Jurkat, Clone E6-1 (cell line): ENCODE measurements at regions not wholly inside any gene's neighbourhood (a gene's known extent, or its start where the extent isn't known, plus 50 kb on each side); places are given as distances from the start of the nearest gene placed in this dataset.
"Not testable (repeated sequence)": the region's sequence is repeated elsewhere in the genome, so short reads cannot be mapped to it uniquely, and the experiment has no call there.

Experiments
- DNase-seq: peaks from one replicate; pipeline ENCODE4 v3.0.0-alpha.2; 2011; ENCODE audit warnings: low read depth, low spot score
- H3K4me3 ChIP-seq: 2 replicates; pipeline ENCODE4 v1.5.1; 2011; ENCODE audit warnings: mild to moderate bottlenecking, low read length, control low read depth, moderate library complexity

DNA sequence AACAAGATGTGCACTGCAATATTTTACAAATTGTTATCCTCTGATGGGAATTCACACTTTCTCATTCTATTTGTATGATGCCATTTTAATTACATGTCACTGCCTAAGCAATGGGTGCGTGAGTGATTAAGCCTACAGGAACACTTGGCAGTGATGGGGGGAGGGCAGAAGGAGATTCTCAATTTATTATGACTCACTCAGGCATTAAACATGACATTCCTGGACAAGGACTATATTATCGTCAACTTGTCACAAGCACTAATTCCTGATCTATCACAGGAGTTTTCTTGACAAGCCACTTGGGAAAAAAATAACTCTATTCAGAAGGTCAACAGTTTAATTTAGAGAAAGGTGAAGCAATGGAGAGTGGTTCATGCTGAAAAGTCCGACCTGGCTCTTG lies 556.8 kb downstream of the NSUN3 start:
- DNase-seq, result no peak

DNA sequence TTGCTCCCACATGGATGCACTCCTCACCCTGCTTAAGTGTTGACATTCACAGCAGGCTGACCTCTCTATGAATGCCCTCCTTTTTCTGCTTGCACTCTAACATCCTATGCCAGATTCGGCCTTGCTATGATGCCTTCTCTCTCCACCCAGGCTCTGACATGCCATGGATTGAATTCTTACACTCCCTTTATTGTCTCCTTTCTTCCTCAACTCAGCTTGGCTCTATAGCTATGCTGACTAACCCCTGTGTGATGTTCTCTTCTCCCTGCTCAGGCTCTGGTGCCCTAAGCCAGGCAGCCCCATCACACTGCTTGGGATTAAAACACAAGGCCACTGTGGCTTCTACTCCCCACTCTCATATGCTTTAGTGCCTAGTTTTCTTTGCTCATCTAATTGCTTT lies 563.7 kb downstream of the NSUN3 start:
- H3K4me3 ChIP-seq, result no peak overlapping the region
- DNase-seq, result no peak

More for the DNA sequence above, 556.8 kb downstream of the NSUN3 start:
- H3K4me3 ChIP-seq, result no peak overlapping the region

DNA sequence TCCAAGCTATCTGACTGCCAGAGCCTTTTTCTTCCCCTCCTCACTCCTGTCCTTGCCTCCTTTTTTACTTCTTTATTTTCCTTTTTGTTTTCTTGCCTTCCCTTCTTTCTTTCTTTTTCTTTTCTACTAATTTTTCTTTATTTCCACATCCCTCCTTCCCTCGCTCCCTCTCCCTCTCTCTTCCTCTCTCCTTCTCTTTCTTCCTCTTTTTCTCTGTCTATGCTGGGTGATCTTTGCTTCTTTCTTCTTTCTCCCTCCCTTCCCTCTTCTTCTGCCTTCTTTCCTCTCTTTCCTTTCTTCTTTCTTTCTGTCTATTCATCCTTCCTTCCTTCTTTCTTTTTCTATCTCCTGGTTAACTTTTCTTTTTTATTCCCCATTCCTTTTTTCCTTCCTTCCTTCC lies 564.8 kb downstream of the NSUN3 start:
- DNase-seq, result no peak

DNA sequence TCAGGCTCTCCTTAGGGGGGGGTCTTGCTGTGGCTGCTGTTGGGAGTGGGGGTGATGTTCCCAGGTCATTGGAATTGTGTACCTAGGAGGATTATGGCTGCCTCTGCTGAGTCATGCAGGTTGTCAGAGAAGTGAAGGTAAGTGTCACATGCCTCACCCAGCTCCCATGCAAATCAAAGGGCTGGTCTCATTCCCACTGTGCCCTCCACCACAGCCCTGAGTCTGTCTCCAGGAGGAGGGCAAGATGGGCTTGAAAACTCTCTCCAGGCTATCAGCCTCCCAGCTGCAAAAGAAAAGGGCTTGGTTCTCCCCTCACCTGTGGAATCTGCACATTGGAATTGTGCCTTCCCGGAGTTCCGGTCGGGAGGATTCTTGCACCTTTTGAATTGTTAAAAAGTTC lies 580.5 kb downstream of the NSUN3 start:
- DNase-seq, result no peak
- H3K4me3 ChIP-seq, result no peak overlapping the region

More for the DNA sequence above, 564.8 kb downstream of the NSUN3 start:
- no peak overlapping the region for H3K4me3 ChIP-seq

DNA sequence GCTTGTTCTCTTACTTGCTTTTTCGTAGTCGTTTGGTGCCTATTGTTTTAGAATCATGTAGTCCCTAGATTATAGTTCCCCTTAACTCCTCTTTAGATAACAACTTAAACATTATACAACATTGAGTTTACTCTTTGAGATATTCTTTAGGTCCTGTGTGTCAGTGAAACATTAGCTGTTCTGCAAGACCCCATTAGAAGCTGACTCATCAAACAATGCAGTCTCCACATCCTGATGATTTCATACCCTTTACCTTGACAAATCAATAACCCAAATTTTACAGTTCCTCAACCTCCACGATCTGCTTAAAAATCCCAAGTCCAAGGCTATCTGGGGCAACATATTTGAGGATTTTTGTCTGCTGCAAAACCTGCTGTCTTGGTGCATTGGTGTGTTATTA lies 582.9 kb downstream of the NSUN3 start:
- no peak overlapping the region for H3K4me3 ChIP-seq
- DNase-seq, result no peak

DNA sequence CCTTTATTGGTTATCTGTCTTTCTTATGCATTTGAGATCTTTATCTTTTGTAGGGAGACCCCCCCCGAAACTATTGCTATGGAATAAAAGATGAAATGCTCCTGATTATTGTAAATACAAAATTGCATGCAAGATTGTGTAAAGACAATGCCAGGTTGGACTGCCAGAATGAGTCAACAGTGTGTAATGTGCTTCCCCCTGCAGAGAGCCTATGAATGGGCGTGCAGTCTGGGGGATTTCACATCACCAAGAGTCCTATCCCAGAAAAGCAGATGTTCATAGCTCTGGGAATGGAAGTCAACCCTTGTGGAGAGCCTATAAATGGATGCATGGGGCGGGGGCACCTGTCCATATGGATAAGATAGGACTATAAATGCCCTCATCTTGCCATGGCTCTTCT lies 584.3 kb downstream of the NSUN3 start:
- H3K4me3 ChIP-seq, result no peak overlapping the region
- no peak for DNase-seq

DNA sequence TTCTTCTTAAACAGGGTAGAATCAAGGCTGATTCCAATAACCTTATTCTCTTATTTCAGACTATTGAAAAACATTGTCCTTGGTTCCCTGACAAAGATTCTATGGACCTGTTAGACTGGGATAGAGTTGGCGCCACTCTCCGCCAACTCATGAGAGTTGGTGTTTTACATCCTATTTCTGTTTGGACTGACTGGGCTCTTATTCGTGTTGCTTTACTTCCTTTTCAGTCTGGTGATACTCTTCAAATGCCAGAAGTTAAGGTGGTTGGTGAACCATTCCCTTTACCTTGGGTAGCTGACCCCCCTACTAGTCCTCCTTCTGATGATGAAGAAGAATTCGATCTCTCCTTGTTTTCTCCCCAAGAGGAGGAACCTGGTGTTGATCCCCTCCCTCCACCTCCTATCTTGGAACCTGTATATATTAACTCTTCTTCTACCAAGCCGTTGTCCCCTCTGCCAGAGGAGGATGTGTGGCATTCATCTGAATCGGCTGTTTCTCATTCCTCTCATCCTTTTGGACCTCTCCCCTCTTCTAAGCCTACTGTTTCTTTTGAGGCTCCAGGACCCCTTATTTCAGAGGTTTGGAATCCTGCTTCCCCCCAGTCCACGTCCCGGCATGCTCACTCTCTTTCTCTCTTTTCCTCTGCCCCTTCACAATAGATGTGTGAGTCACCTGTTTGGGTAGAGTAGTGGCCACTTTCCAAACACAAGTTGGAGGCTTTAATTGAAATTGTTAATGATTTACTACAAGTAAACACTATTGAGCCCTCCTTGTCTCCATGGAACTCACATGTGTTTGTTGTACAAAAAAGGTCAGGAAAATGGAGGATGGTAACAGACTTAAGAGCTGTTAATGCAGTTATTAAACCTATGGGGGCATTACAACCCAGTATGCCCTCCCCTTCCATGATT lies 585.7 kb downstream of the NSUN3 start:
- DNase-seq, H3K4me3 ChIP-seq: not testable (repeated sequence)

DNA sequence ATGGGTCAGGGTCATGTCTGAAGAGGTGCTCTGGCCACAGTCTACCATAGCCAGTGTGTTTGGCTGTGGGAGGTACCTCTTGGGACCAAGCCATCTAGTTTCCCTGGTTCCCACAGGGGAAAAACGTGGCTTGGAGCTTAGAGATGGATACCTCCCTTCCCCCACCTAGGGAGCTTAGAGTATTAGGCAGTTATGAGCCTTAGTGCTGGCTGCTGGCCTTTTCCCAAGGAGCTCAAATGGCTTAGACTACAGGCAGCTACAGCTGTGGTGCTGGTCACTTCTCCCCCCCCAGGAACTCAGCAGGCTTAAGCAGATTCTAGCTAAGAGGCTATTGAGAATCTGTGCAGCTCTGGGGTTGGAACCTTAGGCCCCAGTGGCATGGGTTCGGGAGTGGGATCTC lies 591.2 kb downstream of the NSUN3 start:
- H3K4me3 ChIP-seq, result no peak overlapping the region
- no peak for DNase-seq

DNA sequence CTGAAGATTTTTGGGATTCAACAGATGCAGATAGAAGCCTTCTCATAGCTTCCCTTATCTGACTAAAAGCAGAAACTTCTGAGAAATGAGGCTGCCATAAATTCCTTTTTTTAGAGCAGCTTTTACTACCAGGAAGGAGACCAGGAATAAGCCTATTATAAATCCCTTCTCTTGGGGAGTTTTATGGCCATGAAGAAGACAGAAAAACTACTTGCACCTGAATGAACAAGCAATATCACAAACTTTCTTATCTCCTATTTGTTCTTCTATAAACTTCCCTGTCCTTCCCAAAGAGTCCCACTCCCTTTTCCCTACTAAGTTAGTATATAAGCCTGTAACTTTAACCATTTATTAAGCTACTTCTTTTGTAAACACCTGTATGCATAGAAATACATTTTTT lies 603.1 kb downstream of the NSUN3 start:
- H3K4me3 ChIP-seq, result no peak overlapping the region
- DNase-seq, result no peak

DNA sequence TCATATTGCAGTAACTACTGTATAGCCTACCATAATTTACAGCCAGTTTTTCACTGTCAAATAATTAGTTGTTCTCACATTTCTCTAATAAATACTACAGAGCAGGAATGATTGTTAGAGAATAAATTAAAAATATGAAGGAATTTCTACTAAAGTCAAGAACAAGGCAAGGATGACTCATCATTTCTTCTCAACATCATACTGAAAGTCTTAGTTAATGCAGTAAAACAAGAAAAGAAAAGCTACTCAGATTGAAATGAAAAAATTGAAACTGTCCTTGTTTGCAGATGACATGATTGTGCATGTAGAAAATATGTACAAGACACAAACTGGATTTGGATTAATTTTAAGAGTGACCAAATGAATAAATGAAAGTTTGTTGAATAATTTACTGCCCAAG lies 608.2 kb downstream of the NSUN3 start:
- DNase-seq, result no peak
- H3K4me3 ChIP-seq, result no peak overlapping the region

DNA sequence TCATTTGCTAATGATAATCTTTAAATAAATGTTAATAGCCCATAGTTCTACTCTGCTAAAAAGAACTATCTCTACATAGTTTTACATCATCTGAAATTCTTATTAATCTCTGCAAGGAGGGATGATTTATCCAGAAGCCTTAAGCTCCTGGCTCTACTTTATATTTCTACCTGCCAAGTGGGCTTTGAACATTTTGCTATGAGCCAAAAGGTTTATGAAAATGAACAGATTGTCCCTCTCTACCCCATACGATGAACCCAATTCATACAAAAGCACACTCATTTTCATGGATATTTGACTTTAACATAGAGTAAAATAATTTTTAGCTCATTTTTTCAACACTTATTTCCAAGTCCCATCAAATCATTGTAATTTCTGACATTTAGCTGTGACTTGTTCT lies 611.0 kb downstream of the NSUN3 start:
- no peak for DNase-seq
- no peak overlapping the region for H3K4me3 ChIP-seq

DNA sequence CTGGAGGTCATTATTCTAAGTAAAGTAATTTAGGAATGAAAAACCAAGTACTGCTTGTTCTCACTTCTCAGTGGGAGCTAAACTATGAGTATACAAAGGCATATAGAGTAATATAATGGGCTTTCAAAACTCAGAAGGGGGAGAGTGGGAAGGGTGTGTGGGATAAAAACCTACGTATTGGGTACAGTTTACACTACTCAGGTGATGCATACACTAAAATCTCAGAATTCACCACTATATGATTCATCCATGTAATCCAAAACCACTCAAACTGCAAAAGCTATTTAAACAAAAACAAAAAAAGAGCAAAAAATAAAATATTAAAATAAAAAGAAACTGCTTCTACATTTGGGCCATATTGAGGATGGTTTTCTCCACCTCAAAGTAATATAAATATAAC lies 623.3 kb downstream of the NSUN3 start:
- DNase-seq, result no peak
- H3K4me3 ChIP-seq, result no peak overlapping the region

DNA sequence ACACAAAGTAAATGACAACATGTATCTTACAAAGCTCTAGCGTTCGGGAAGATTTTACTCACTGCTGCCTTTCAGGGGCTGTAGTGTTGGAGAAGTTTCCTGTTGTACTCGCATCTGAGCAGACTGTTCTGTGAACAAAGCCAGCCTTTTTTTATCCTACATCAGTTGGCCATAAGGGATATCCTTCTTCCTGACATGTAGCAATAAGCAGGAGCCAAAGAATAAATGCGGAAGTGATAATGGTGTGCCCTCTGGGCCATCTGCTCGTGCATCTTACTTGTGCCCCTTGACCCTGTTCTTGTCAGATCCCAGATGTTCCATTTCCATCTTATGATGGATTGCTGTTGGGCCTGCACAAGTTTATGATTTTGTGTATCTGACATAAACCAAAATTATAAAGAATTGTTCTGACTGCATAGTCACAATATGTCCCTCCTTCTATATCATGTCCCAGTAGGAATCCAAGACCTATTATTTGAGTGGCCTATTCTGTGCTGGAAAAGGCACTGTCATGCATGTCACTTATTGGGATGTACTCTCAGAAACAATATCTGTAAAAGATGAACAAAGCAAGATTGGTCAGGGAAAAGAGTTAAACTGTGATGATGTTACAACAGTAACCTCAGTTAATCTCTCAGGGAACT lies 631.3 kb downstream of the NSUN3 start:
- H3K4me3 ChIP-seq, result no peak overlapping the region
- DNase-seq, result no peak

DNA sequence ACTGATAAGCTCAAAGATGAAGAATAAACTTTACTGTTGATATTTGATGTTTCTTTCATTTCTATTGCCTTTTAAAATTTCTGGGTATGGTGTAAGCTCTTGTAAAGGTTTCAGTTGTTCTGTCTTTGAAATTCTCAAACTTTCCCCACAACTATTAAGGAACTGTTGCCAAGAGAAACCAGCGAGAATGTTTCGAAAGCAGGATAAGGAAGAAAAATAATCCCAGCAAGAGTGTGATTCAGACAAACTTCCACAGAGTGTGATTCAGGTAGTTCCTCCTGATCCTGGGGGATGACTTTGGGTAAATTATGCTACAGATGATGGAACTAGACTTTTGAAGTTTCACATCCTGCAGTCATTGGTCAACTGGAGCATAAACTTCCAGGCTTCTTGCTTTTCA lies 632.0 kb downstream of the NSUN3 start:
- no peak for DNase-seq

DNA sequence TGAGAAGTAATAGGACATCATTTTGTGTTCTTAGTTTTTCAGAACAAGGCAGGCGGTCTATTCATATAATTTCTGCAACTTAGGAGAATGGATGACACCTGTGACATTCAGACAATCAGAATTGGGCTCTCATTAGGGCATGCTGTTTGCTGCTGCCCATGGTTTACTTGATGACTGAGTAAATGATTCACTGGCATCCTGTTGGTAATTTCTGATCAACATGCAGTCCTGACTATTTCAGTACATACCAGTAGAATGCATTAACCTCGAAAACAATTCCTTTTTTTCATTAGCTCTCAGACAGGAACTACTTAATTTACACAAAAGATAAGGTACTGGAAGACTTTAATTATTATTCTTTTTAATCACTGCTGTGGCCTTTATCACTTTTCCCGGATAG lies 641.6 kb downstream of the NSUN3 start:
- DNase-seq, result no peak
- no peak overlapping the region for H3K4me3 ChIP-seq

More for the DNA sequence above, 632.0 kb downstream of the NSUN3 start:
- H3K4me3 ChIP-seq, result no peak overlapping the region

DNA sequence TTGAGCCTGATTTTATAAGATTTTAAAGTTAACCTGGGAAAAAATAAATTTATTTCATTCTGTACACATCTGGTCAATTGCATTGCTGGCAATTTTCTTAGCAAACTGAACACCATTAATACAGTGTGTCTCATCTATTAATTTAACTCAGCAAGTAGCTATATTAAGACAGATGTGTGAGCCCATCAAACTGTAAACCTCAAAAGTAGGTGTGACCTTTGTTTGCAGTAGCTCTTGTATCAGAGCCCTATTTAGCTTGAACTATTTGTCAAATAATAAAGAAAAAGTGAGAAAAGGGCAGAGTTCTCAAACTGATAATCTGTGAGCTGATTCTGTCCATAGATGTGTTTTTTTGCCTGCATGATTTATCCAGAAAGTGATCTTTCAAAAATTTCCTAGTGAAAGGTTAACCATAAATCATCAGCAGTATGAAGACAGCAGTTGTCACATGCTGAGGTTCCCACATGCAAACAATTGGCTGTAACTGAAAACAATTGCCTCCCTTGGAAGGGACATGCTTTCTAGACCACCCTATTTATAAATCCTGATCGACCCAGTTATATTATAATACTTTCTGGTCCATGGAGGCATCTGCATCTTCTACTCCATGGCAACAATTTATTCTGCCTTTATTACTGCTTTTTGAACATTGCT lies 646.5 kb downstream of the NSUN3 start:
- no peak overlapping the region for H3K4me3 ChIP-seq
- DNase-seq, result no peak

DNA sequence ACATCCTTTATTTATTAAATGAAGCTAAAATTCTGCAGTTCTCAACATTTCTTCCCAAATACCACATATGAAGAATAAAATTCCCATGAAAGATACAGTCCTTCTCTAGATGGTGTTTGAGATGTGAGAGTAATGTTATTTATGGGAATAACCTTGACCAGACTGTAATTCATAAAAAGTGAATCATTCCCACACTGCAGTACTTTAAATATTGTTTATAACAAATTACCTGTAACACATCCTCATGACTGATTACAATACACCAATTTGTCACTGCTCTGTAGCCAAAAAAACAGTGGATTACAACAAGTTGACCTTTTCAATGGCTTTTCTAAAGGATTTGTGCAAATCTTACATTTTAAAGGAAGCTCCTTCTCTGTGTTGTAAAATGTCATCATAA lies 651.3 kb downstream of the NSUN3 start:
- no peak overlapping the region for H3K4me3 ChIP-seq
- no peak for DNase-seq

DNA sequence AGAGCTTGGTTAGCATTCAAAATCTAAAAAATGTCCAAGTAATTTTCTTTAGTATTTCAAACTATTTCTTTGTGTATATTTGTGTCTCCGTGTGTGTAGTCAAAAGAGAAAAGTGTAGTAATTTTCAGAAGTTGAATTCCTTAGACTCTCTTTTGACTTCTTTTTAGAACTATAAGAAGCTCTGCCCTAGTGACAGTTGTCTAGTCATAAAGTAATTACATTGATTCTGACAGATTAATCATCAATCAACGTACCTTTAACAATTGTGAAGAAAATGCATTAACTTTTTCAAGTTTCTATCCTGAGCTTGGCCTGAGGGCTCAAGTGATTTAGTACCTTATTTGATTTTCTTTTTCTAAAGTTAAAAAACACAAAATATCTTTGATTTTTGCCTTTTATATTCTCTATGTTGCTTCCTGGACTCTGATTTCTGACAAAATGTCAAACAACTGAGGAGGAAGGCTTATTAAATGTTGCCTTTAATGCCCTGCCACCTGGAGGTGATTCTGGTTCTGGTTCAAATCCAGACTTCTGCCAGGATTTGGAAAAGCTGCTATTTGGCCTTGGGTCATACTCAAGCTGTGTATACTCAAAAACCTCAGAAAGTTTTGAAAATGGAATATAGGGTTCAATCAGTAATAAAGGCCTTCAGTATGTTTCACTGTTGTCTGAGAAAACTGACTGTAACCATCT lies 653.6 kb downstream of the NSUN3 start:
- H3K4me3 ChIP-seq, result no peak overlapping the region
- no peak for DNase-seq

DNA sequence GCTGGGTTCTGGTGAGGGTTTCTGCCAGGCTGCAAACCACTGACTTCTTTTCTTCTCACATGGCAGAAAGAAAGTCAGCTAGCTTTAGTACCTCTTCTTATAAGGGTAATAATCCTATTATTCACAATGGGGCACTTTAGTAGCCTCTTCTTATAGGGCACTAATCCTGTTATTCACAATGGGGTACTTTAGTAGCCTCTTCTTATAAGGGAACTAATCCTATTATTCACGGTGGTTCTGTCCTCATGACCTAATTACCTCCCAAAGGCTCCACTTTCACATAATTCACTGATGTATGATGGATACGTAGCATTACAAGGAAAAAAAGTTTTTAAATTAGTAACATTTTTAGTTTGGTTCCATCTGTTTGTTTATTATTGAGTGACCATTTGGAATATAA lies 671.3 kb downstream of the NSUN3 start:
- no peak overlapping the region for H3K4me3 ChIP-seq
- DNase-seq, result no peak

DNA sequence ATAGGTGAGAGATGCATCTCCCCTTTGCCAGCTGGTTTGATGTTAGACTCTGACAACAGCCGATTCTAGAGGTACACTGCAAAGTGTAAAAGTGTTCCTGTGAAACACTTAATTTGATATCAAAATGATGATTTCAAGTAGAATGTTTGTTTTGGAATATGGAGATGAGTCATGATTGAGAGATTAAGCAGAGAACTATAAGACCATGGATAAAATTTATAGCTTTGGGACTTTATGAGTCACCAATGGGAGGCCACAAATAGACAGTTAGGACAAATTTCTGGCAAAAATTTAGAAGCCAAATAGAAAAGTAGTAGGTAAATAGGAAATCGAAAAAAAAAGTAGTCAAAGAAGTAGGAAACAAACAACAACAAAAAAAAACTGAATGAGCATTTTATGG lies 672.5 kb downstream of the NSUN3 start:
- H3K4me3 ChIP-seq, result no peak overlapping the region
- no peak for DNase-seq
